IPS-15b (cell line): ENCODE measurements at regions not wholly inside any gene's neighbourhood (a gene's known extent, or its start where the extent isn't known, plus 50 kb on each side); places are given as distances from the start of the nearest gene placed in this dataset.
"Not testable (repeated sequence)": the region's sequence is repeated elsewhere in the genome, so short reads cannot be mapped to it uniquely, and the experiment has no call there.

Experiments used
- H3K27me3 ChIP-seq: one replicate; pipeline ENCODE4 v1.6.1; 2013; ENCODE audit warnings: low read length; ENCODE audit not compliant: control insufficient read depth, insufficient read depth
- H3K36me3 ChIP-seq: one replicate; pipeline ENCODE4 v1.6.1; 2013; ENCODE audit warnings: low read length; ENCODE audit not compliant: control insufficient read depth, insufficient read depth
- H3K4me1 ChIP-seq: one replicate; pipeline ENCODE4 v1.6.1; 2013; ENCODE audit warnings: mild to moderate bottlenecking, low read length; ENCODE audit not compliant: control insufficient read depth, insufficient read depth
- H3K4me3 ChIP-seq: one replicate; pipeline ENCODE4 v1.5.1; 2013; ENCODE audit warnings: low read depth, low read length
- H3K9ac ChIP-seq: one replicate; pipeline ENCODE4 v1.6.1; 2013; ENCODE audit warnings: low read depth, mild to moderate bottlenecking, low read length
- H3K9me3 ChIP-seq: one replicate; pipeline ENCODE4 v1.6.1; 2013; ENCODE audit warnings: mild to moderate bottlenecking, low read length; ENCODE audit not compliant: control insufficient read depth, insufficient read depth

GRCh38 chr15:62326460-62327011 lies 161.5 kb upstream of the C2CD4B start:
- H3K9me3 ChIP-seq, result no peaks in the 10 kb centered on the region
- H3K27me3 ChIP-seq, result no peaks in the 10 kb centered on the region
- no peak overlapping the region for H3K9ac ChIP-seq
- H3K36me3 ChIP-seq, result no peaks in the 10 kb centered on the region
- H3K4me1 ChIP-seq, result no peaks in the 10 kb centered on the region
- H3K4me3 ChIP-seq, result no peak overlapping the region

- Histone ChIP-seq H3K4me3 (no peak overlapping the region), H3K9me3 (no peaks in the 10 kb centered on the region), H3K9ac (no peak overlapping the region), H3K27me3 (no peaks in the 10 kb centered on the region), H3K36me3 (no peaks in the 10 kb centered on the region), H3K4me1 (no peaks in the 10 kb centered on the region)
Observed at GRCh38 chr15:62327406-62327805, 162.3 kb upstream of the C2CD4B start.

DNA sequence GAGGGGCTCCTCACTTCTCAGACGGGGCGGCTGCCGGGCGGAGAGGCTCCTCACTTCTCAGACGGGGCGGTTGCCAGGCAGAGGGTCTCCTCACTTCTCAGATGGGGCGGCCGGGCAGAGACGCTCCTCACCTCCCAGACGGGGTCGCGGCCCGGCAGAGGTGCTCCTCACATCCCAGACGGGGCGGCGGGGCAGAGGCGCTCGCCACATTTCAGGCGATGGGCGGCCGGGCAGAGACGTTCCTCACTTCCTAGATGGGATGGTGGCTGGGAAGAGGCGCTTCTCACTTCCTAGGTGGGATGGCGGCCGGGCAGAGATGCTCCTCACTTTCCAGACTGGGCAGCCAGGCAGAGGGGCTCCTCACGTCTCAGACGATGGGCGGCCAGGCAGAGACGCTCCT lies 167.4 kb upstream of the C2CD4B start:
- not testable (repeated sequence) for H3K36me3 ChIP-seq, H3K9ac ChIP-seq, H3K27me3 ChIP-seq

DNA sequence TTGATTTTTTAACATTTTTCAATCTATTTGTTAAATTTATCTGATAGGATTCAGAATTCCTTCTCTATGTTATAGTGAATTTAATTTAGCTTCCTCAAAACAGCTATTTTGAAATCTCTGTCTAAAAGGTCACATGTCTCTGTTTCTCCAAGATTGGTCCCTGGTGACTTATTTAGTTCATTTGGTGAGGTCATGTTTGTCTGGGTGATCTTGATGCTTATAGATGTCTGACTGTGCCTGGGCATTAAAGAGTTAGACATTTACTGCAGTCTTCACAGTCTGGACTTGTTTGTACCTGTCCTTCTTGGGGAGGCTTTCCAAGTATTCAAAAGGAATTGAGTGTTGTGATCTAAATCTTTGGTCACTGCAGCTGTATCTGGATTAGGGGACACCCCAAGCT lies 169.5 kb upstream of the C2CD4B start:
- H3K4me3 ChIP-seq, result no peak overlapping the region

More for the DNA sequence above, 167.4 kb upstream of the C2CD4B start:
- not testable (repeated sequence) for H3K4me3 ChIP-seq, H3K9me3 ChIP-seq, H3K4me1 ChIP-seq

DNA sequence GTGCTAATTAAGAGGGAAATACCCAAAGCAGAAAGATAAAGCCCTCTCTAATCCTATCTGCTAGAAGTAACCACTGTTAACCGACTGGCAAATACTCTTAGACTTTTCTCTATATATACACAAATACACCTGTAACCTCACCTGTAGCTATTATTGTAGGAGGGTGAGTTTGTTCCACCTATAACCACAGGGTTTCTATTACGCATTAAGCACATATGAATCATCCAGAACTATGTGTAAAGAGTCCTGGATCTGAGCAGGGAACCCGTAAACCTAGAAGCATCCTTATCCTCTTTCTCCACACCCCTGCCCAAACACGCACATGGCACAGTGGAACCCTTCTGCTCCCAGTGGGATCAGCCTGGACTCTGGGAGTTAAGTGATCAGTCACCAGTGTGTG lies 172.8 kb upstream of the C2CD4B start:
- Histone ChIP-seq H3K4me3 (no peak overlapping the region), H3K36me3 (no peaks in the 10 kb centered on the region), H3K27me3 (no peaks in the 10 kb centered on the region), H3K9me3 (no peaks in the 10 kb centered on the region), H3K4me1 (no peaks in the 10 kb centered on the region), H3K9ac (no peak overlapping the region)

More for the DNA sequence above, 169.5 kb upstream of the C2CD4B start:
- no peaks in the 10 kb centered on the region for H3K9me3 ChIP-seq
- H3K36me3 ChIP-seq, result no peaks in the 10 kb centered on the region
- no peak overlapping the region for H3K9ac ChIP-seq
- H3K27me3 ChIP-seq, result no peaks in the 10 kb centered on the region
- no peaks in the 10 kb centered on the region for H3K4me1 ChIP-seq

- Histone ChIP-seq H3K9ac (no peak overlapping the region), H3K27me3 (no peaks in the 10 kb centered on the region), H3K4me1 (no peaks in the 10 kb centered on the region), H3K9me3 (no peaks in the 10 kb centered on the region), H3K36me3 (no peaks in the 10 kb centered on the region), H3K4me3 (no peak overlapping the region)
Observed at GRCh38 chr15:62338497-62338896, 173.4 kb upstream of the C2CD4B start.

DNA sequence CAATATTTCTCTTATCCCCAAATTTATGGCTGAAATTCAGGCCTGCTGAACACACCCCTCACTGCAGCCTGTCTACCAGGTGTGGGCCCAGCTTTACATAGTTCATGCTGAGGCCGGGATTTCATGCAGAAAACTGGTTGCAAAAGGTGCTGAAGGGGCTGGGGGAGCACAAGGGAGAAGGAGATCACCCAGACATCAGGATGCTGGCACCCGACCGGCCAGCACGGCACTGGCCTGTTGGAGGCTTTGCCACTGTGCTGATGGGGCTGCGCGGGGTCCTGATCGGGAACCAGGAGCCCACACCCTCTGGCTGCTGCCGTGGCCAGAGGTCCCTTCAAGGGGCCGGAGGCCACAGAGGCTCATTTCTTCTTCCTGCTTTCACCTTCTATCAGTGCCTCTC lies 177.9 kb upstream of the C2CD4B start:
- H3K4me3 ChIP-seq, result no peak overlapping the region
- H3K9ac ChIP-seq, result no peak overlapping the region
- no peaks in the 10 kb centered on the region for H3K36me3 ChIP-seq
- H3K4me1 ChIP-seq, result peaks cover 2% of the 10 kb centered on the region
- H3K27me3 ChIP-seq, result no peaks in the 10 kb centered on the region
- no peaks in the 10 kb centered on the region for H3K9me3 ChIP-seq

DNA sequence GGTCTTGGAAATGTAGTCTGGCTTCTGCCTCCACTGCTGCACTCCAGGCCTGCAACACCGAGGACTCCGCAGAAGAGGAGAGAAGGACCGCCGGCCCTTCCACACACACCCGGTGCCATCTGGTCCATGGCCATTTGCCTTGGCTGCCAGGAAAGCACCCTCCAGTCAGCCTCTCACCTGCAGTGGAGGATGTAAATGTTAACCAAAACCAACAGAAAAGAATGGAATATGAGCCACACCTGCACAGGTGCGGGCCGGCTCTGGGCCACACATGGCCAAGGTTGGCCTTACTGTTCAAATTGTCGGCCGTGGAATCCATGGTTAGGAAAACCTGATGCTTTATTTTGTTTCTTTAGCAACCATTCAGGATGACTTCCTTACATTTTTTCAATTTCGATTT lies 178.3 kb upstream of the C2CD4B start:
- no peak overlapping the region for H3K9ac ChIP-seq
- no peak overlapping the region for H3K4me3 ChIP-seq
- no peaks in the 10 kb centered on the region for H3K9me3 ChIP-seq
- peaks cover 2% of the 10 kb centered on the region for H3K4me1 ChIP-seq
- H3K27me3 ChIP-seq, result no peaks in the 10 kb centered on the region
- H3K36me3 ChIP-seq, result no peaks in the 10 kb centered on the region

GRCh38 chr15:62344806-62345539 lies 179.9 kb upstream of the C2CD4B start:
- Histone ChIP-seq H3K4me1 (peaks cover 2% of the 10 kb centered on the region), H3K27me3 (no peaks in the 10 kb centered on the region), H3K9ac (no peak overlapping the region), H3K9me3 (no peaks in the 10 kb centered on the region), H3K4me3 (peak overlapping the region; percentile 20), H3K36me3 (no peaks in the 10 kb centered on the region)

DNA sequence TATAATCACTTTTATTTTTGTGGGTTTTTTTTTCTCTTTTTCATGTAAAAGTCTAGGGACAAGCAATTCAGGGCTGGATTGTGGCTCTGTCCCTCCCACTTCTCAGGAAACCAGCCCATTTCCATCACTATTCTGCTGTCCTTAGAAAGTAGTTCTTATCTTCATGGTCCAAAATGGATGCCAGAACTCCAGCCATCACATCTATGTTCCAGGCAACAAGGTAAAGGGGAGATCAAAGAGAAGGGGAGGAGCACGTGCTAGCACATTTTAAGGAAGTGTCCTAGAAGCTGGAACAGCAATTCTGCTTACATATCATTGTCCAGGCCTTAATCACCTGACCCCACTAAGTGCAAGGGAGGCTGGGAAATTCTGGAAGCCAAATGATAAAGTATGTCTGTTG lies 181.1 kb upstream of the C2CD4B start:
- Histone ChIP-seq H3K4me1 (peaks cover 2% of the 10 kb centered on the region), H3K9ac (no peak overlapping the region), H3K36me3 (no peaks in the 10 kb centered on the region), H3K27me3 (no peaks in the 10 kb centered on the region), H3K4me3 (no peak overlapping the region), H3K9me3 (no peaks in the 10 kb centered on the region)

DNA sequence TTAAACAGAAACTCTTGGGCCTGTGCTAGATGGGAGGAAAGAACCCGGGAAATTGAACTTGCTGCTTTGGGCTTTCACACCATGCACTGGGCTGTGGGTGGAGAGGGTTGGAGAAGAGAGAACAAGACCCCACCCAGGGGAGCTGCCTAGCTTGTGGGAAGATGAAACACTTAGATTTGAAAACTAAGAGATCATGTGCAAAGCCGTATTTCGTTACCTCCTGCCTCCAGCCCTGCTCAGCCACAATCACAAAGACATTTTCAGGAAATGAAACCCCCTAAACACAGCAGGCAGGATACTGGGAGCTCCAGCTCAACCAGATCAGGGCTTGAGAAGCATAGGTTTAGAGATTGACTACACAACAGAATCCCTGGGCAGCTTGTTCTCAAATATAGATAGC lies 183.0 kb upstream of the C2CD4B start:
- no peaks in the 10 kb centered on the region for H3K36me3 ChIP-seq
- H3K4me3 ChIP-seq, result no peak overlapping the region
- H3K27me3 ChIP-seq, result no peaks in the 10 kb centered on the region
- no peaks in the 10 kb centered on the region for H3K9me3 ChIP-seq
- H3K4me1 ChIP-seq, result peaks cover 2% of the 10 kb centered on the region
- no peak overlapping the region for H3K9ac ChIP-seq

DNA sequence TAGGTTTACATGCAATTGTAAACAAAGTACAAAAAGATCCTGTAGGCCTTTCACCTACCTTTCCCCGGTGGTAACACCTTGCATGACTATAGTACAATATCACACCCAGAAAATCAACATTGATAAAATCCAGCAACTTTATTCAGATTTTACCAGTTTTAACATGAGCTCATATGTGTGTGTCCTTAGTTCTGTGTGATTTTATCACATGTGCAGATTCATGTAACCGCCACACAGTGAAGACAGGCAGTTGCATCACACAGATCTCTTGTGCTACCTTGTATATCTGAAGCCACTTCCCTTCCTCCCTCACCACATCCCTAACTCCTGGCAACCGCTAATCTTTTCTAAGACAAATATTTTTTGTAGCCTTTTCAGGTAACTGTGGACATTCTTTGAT lies 183.5 kb upstream of the C2CD4B start:
- Histone ChIP-seq H3K36me3 (no peaks in the 10 kb centered on the region), H3K27me3 (no peaks in the 10 kb centered on the region), H3K9ac (no peak overlapping the region), H3K4me1 (peaks cover 2% of the 10 kb centered on the region), H3K4me3 (no peak overlapping the region), H3K9me3 (no peaks in the 10 kb centered on the region)
